Karpas-422 (cell line): ENCODE measurements at regions not wholly inside any gene's neighbourhood (a gene's known extent, or its start where the extent isn't known, plus 50 kb on each side); places are given as distances from the start of the nearest gene placed in this dataset.
"Not testable (repeated sequence)": the region's sequence is repeated elsewhere in the genome, so short reads cannot be mapped to it uniquely, and the experiment has no call there.

Experiments used
- DNase-seq: peaks from one replicate; pipeline ENCODE4 v3.0.0-alpha.2; 2015
- H2AFZ ChIP-seq: fragments of 200-600 bp; sonication (generic); 2 replicates; pipeline ENCODE4 v1.6.1; 2014; ENCODE audit warnings: antibody characterized with exemption, low read length, mixed read lengths
- H3K27ac ChIP-seq: fragments of 200-600 bp; sonication (generic); 2 replicates; pipeline ENCODE4 v1.5.1; 2014; ENCODE audit warnings: mild to moderate bottlenecking, low read length, moderate library complexity
- H3K27me3 ChIP-seq: fragments of 200-600 bp; sonication (generic); 2 replicates; pipeline ENCODE4 v1.6.1; 2014; ENCODE audit warnings: low read length, mixed read lengths
- H3K36me3 ChIP-seq: fragments of 200-600 bp; sonication (generic); 2 replicates; pipeline ENCODE4 v1.6.1; 2014; ENCODE audit warnings: low read length, mixed read lengths; ENCODE audit not compliant: insufficient read depth
- H3K4me1 ChIP-seq: fragments of 200-600 bp; sonication (generic); 2 replicates; pipeline ENCODE4 v1.6.1; 2014; ENCODE audit warnings: mild to moderate bottlenecking, low read length, mixed read lengths
- H3K4me2 ChIP-seq: fragments of 200-600 bp; sonication (generic); 2 replicates; pipeline ENCODE4 v1.6.1; 2014; ENCODE audit warnings: low read length, low read depth, mild to moderate bottlenecking; ENCODE audit not compliant: poor library complexity, severe bottlenecking
- H3K4me3 ChIP-seq: fragments of 200-600 bp; sonication (generic); 2 replicates; pipeline ENCODE4 v1.5.1; 2014; ENCODE audit warnings: mild to moderate bottlenecking, antibody characterized with exemption, low read length, mixed read lengths
- H3K79me2 ChIP-seq: fragments of 200-600 bp; sonication (generic); 2 replicates; pipeline ENCODE4 v1.6.1; 2014; ENCODE audit warnings: mild to moderate bottlenecking, low read length, mixed read lengths
- H3K9ac ChIP-seq: fragments of 200-600 bp; sonication (generic); 2 replicates; pipeline ENCODE4 v1.6.0; 2014; ENCODE audit warnings: low read length
- H3K9me2 ChIP-seq: fragments of 200-600 bp; sonication (generic), shearing (Covaris generic); replicated peaks from 2 replicates; pipeline ENCODE4 v1.6.0; 2014; ENCODE audit warnings: mild to moderate bottlenecking, low read length, moderate library complexity; ENCODE audit not compliant: insufficient read depth
- H3K9me3 ChIP-seq: fragments of 300-700, 200-600 bp; sonication (generic); 2 replicates; pipeline ENCODE4 v1.6.1; 2014; ENCODE audit warnings: low read length, mixed read lengths
- H4K20me1 ChIP-seq: fragments of 200-600 bp; sonication (generic); 2 replicates; pipeline ENCODE4 v1.6.1; 2014; ENCODE audit warnings: mild to moderate bottlenecking, antibody characterized with exemption, low read length, low read depth; ENCODE audit not compliant: insufficient read depth

- H3K9ac ChIP-seq: no peak overlapping the region
- H3K27me3 ChIP-seq: no peaks in the 10 kb centered on the region
- H3K9me3 ChIP-seq: no peaks in the 10 kb centered on the region; the same call in none of the 2 replicates
- no peak for DNase-seq
- no peaks in the 10 kb centered on the region for H3K9me2 ChIP-seq
- H3K4me2 ChIP-seq: no peak overlapping the region
- no peaks in the 10 kb centered on the region for H3K79me2 ChIP-seq
- H3K4me1 ChIP-seq: no peaks in the 10 kb centered on the region
- H3K4me3 ChIP-seq: no peak overlapping the region
- no peaks in the 10 kb centered on the region for H3K36me3 ChIP-seq
- no peaks in the 10 kb centered on the region for H4K20me1 ChIP-seq
- no peak overlapping the region for H2AFZ ChIP-seq
- no peak overlapping the region for H3K27ac ChIP-seq
Observed at GRCh38 chr18:29862824-29863223, 1179.7 kb downstream of the DSC3 start.

- Histone ChIP-seq H4K20me1 (no peaks in the 10 kb centered on the region), H2AFZ (no peak overlapping the region), H3K9ac (no peak overlapping the region), H3K27me3 (no peaks in the 10 kb centered on the region), H3K9me3 (peaks cover 23% of the 10 kb centered on the region), H3K27ac (no peak overlapping the region), H3K4me2 (no peak overlapping the region), H3K79me2 (no peaks in the 10 kb centered on the region), H3K36me3 (no peaks in the 10 kb centered on the region; the same call in 1 of the 2 replicates), H3K4me1 (no peaks in the 10 kb centered on the region), H3K4me3 (no peak overlapping the region), H3K9me2 (no peaks in the 10 kb centered on the region)
- DNase-seq: no peak
Observed at GRCh38 chr18:29855637-29856036, 1186.9 kb downstream of the DSC3 start.

GRCh38 chr18:29853126-29853525, 1189.4 kb downstream of the DSC3 start:
- H3K4me3 ChIP-seq: no peak overlapping the region
- H3K4me2 ChIP-seq: no peak overlapping the region
- peaks cover 40% of the 10 kb centered on the region for H3K9me3 ChIP-seq
- no peaks in the 10 kb centered on the region for H4K20me1 ChIP-seq
- no peaks in the 10 kb centered on the region for H3K4me1 ChIP-seq
- H3K79me2 ChIP-seq: no peaks in the 10 kb centered on the region
- H3K27ac ChIP-seq: no peak overlapping the region
- no peak overlapping the region for H2AFZ ChIP-seq
- H3K27me3 ChIP-seq: no peaks in the 10 kb centered on the region
- DNase-seq: no peak
- H3K9me2 ChIP-seq: no peaks in the 10 kb centered on the region
- no peak overlapping the region for H3K9ac ChIP-seq
- no peaks in the 10 kb centered on the region; the same call in 1 of the 2 replicates for H3K36me3 ChIP-seq

GRCh38 chr18:29849144-29849543, 1193.4 kb downstream of the DSC3 start:
- Histone ChIP-seq H3K4me1 (no peaks in the 10 kb centered on the region), H3K27ac (no peak overlapping the region), H3K4me3 (no peak overlapping the region), H3K27me3 (no peaks in the 10 kb centered on the region), H3K9me3 (peaks cover 33% of the 10 kb centered on the region), H3K4me2 (no peak overlapping the region), H3K36me3 (no peaks in the 10 kb centered on the region), H3K79me2 (no peaks in the 10 kb centered on the region), H3K9me2 (no peaks in the 10 kb centered on the region), H3K9ac (no peak overlapping the region), H2AFZ (no peak overlapping the region), H4K20me1 (no peaks in the 10 kb centered on the region)
- no peak for DNase-seq

GRCh38 chr18:29841631-29842030, 1200.9 kb downstream of the DSC3 start:
- Histone ChIP-seq H3K27ac (no peak overlapping the region), H3K4me2 (no peak overlapping the region), H3K27me3 (no peaks in the 10 kb centered on the region), H3K79me2 (no peaks in the 10 kb centered on the region), H3K9ac (no peak overlapping the region), H4K20me1 (no peaks in the 10 kb centered on the region), H3K4me1 (no peaks in the 10 kb centered on the region), H3K9me2 (no peaks in the 10 kb centered on the region), H3K9me3 (peaks cover 21% of the 10 kb centered on the region), H2AFZ (no peak overlapping the region), H3K36me3 (no peaks in the 10 kb centered on the region), H3K4me3 (no peak overlapping the region)
- DNase-seq: no peak

GRCh38 chr18:29840089-29840488, 1202.5 kb downstream of the DSC3 start:
- Histone ChIP-seq H3K4me1 (no peaks in the 10 kb centered on the region), H3K36me3 (no peaks in the 10 kb centered on the region), H3K9me3 (peaks cover 23% of the 10 kb centered on the region), H3K9me2 (no peaks in the 10 kb centered on the region), H3K4me3 (no peak overlapping the region), H4K20me1 (no peaks in the 10 kb centered on the region), H3K9ac (no peak overlapping the region), H3K27me3 (no peaks in the 10 kb centered on the region), H3K79me2 (no peaks in the 10 kb centered on the region), H3K4me2 (no peak overlapping the region), H3K27ac (no peak overlapping the region), H2AFZ (no peak overlapping the region)
- no peak for DNase-seq

GRCh38 chr18:29838961-29839360, 1203.6 kb downstream of the DSC3 start:
- not testable (repeated sequence) for H4K20me1 ChIP-seq, H3K4me1 ChIP-seq, H3K27me3 ChIP-seq, H2AFZ ChIP-seq, H3K27ac ChIP-seq, H3K9ac ChIP-seq, H3K79me2 ChIP-seq, H3K36me3 ChIP-seq, H3K4me2 ChIP-seq, H3K9me2 ChIP-seq, H3K4me3 ChIP-seq, DNase-seq
- peaks cover 19% of the 10 kb centered on the region for H3K9me3 ChIP-seq

- H4K20me1 ChIP-seq: no peaks in the 10 kb centered on the region
- peaks cover 19% of the 10 kb centered on the region for H3K9me3 ChIP-seq
- H3K4me3 ChIP-seq: no peak overlapping the region
- no peaks in the 10 kb centered on the region for H3K36me3 ChIP-seq
- no peak overlapping the region for H2AFZ ChIP-seq
- H3K9ac ChIP-seq: no peak overlapping the region
- H3K4me1 ChIP-seq: no peaks in the 10 kb centered on the region
- H3K9me2 ChIP-seq: 0 out of 2 replicates have a peak, but pooled peaks cover 3% of the 10 kb centered on the region
- H3K4me2 ChIP-seq: no peak overlapping the region
- H3K79me2 ChIP-seq: no peaks in the 10 kb centered on the region
- H3K27ac ChIP-seq: no peak overlapping the region
- H3K27me3 ChIP-seq: no peaks in the 10 kb centered on the region
- no peak for DNase-seq
Observed at GRCh38 chr18:29838556-29838955, 1204.0 kb downstream of the DSC3 start.

GRCh38 chr18:29823671-29824070, 1218.9 kb downstream of the DSC3 start:
- Histone ChIP-seq H3K27ac (no peak overlapping the region), H3K79me2 (no peaks in the 10 kb centered on the region), H2AFZ (no peak overlapping the region), H3K36me3 (no peaks in the 10 kb centered on the region), H3K9me2 (no peaks in the 10 kb centered on the region), H3K4me3 (no peak overlapping the region), H3K4me1 (no peaks in the 10 kb centered on the region), H3K4me2 (no peak overlapping the region), H3K9me3 (peaks cover 50% of the 10 kb centered on the region), H3K9ac (no peak overlapping the region), H3K27me3 (no peaks in the 10 kb centered on the region), H4K20me1 (no peaks in the 10 kb centered on the region)
- DNase-seq: no peak
